DLD1 (cell line): ENCODE measurements at regions not wholly inside any gene's neighbourhood (a gene's known extent, or its start where the extent isn't known, plus 50 kb on each side); places are given as distances from the start of the nearest gene placed in this dataset.

Experiments used
- in situ Hi-C: cut with HindIII; loops from 2 replicates; pipeline ENCODE4 v1.10.0; 2017; ENCODE audit warnings: low sequenced_read_pairs

DNA sequence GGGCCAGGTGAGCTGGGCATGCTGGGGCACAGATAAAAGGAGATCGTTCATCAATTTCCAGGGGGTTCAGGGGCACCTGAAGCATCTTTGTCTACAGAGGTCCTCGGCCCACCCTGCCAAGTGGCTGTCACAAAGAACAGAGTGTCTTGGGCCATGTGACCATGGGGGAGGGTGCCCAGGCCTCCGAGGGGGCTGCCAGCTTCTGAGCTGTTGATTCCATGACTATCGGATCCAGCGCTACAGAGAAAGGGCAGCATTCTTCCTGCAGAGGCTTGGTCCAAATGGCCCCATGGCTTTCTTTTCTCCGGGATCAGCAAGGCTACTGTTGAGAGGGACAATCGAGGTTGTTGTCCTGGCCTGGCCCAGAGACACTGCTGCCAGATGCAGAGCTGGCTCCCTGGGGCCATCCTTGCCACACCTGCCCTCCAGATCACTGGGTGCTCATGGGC lies 289.2 kb downstream of the ZSWIM6 start:
- in situ Hi-C loops, result no loop called here

DNA sequence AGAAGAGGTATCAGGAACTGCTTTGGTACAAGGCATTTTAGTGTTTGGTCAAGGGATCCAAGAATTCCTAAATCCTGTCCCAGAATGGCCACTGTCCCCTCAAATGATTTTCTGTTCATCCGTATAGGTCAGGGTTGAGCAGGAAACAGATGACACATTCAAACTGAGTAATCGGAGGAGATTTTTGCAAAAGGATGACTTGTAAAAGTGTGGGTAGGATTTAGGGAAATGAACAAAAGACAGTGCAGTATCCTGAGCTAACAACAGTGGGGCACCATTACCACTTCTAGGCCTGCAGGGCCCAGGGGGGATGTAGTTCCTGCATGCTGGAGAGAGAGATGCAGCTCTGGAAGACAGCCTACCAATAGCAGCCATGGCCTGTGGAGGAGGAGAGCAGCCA lies 290.1 kb downstream of the ZSWIM6 start:
- in situ Hi-C loops, result no loop called here

DNA sequence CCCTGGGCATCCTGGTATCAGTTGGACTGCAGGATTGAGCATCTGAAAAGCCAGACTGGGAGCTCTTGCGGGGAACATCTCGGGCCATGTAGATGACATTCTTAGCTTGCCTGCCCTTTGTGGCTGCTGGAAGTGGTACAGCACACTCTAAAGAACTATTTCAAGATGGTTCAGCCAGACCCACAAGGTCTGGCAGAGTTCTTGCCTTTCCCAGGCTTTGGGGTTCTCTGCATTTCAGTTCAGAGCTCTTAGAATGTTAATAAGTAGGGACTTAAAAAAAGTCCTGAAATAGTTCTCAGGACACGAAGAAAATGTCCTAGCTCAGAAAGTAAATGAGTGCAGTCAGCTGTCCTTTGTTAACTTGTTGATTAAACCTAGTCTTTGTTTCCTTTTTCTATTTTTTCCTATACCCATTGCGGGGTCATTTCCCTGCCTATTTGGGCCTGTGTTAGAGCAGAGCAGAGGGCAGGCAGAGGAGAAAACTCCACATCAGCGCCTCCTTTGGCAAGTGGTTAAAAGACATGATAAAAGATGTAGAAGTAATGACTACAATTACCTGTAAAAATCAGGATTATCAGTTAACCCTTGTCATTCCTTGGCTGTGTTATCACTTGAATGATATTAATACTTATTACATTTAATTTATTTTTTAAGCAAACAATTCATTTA lies 291.5 kb downstream of the ZSWIM6 start:
- in situ Hi-C loops, result no loop called here

DNA sequence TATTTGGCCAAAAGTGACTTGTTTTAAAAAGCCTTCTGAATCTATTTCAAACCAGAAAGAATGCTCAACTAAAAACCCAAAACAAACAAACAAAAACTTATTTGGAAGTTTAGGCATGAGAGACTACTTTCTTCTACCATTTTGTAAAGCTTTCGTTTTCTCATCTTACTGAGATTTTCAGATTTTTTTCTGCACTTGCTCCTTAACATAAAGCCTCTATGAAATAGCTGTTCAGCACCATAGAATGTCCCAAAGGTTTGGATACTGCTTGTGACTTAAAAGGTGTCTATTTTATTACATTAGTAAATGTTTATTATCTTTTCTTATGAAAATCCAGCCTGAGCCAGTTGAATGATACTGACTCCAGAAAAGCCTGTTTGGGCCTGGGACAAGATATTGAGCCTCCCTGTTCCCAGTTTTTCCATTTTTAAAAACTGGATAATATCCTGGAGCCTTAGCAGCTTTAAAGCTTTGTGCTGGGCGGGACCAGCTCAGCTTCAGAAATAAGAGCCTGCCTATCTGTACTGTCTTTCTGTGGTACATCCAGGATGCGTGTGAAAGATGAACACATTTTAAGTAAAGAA lies 292.6 kb downstream of the ZSWIM6 start:
- in situ Hi-C loops, result no loop called here

DNA sequence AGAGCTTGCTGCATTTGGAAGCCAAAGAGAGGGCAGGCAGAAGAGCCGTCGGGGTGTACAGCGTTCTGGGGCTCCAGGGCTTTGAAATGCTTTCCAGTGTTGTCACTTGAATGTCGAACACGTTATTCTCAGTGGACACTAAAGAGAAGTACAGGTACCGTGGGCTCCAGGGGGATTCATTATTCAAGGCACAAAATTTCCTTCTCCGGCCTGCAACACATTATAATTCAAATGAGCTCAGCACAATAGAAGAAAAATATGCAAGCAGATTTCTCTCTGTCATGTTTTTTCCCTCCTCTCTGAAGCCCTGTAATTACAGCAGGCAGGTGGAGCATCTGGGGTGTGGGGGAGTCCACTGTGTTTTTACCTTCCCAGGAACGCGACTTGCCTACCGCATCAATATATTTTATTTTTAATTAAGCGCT lies 293.1 kb downstream of the ZSWIM6 start:
- in situ Hi-C loops, result no loop called here

DNA sequence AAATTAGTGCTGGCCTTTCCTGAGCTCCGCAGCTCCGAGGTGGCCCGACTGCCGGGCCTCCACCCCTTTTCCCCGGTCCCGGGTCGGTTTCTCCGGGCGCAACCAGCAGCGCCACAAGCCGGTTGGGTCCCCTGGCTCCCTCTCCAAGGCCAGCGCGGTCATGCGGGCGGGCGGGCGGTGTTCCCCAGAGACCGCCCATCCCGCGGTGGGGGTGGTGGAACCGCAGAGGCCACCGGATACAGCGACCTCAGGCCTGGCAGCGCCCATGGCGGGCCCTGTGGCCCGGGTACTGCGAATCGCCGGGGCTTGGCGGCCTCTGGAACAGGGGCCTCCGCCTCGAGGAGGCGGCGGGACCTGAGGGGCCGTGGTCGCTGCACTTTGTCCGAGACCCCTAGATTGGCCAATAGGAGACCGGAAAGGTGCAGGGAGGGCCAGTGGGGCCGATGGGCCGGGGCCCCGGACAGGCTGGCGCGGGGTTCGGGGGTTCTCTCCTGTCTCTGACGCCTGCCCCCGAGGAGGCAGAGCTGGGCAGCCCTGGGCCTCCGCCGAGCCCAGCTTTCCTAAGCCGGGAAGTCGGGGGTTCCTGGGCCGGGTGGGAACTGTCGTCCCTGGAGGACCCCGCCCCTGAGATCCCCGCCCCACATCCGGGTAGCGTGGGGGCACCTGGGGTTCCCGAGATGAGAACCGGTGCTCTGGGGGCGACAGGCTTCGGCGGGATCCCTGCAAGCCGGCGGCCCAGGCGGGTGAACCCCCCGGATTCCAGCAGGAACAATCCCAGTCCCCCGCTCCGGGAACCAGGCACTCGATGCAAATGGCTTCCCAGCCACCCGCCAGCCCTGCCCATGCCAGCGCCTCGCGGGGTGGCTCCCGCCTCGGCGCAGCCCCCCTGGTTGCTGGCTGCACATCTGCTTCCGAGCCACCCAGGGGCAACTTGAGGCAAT lies 293.9 kb downstream of the ZSWIM6 start:
- in situ Hi-C loops, result no loop called here

DNA sequence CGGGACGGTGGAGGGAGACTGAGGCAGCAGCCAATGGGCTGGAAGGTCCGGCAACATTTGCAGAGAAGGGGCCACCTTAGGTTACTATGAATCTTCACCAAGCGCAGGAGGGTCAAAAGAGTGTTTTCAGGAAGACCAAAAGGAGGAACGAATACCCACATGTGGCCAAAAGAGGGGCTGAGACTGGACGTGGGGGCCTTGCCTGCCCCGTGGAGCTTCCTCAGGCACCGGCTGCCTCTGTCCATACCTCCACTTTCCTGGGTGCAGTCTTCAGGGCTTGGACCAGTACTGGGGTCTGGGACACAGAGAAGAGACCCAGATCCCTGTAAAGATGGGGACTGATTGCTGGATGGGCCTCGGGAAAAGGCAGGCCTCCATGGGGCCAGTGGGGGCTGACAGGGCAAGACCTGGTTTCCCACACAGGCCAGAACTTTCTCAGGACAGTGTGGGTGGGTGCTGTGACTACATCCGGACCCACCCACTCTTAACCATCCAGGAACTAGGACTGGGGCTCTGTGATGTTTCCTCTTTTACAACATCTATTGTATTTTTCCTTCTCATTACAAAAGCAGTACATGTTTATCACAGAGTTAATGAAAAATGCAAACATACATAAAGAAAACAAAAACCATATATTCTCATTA lies 294.7 kb downstream of the ZSWIM6 start:
- in situ Hi-C loops, result no loop called here

DNA sequence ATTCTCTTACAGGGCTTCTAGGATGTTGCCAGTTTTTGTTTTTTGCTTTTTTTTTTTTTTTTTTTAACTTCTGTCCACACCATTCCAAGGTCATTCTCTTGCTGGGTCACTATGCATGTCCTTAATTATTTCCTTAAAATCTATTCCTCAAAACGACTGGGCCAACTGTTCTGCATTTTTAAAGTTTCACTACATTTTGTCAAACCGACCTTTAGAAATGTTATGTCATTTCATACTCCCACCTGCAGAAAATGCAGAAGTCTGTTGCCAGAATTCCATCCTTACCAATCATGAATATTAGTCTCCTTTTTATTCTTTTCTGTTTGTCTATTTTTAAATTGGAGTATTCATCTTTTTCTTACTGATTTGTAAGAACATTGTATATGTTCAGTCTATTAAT lies 295.5 kb downstream of the ZSWIM6 start:
- in situ Hi-C loops, result no loop called here

DNA sequence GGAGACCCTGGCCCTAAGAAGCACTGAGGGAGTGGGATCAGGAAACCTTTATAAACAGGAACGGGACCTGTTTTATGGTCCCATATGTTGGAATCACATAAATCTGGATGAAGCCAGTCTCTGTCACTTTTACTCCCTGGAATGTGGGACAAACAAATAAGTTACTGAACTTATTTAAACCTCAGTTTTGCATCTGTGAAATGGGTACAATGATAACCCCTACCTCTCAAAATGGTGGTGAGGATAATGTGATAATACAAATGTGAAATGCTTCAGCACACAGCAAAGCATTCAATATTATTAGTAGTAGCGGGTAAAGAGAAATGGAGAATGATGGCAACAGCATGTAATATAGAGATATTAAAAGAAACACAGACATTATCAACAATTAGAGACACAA lies 298.9 kb downstream of the ZSWIM6 start:
- in situ Hi-C loops, result no loop called here

DNA sequence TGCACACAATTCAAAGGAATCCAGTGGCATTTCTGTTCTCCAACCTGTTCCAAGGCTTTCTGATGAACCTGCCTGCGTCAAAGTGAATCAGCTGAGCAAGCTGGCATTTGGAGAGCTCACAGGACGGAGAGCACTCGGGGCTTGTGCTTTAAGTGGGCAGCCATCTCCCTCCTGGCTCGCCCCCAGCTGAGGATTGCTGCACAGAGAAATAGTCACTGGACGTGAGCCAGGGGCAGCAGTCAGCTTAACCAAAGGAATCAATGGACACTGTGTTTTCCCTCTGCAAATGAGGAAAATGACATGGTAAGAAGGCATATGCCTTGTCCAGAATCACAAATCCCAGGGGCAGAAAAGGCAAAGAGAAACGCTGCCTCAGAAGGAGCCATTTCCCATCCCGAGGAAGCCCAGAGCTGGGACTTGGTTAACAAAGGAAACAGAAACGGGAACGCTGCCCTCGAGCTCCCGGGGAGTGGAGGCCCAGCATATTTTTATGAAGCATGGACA lies 299.4 kb downstream of the ZSWIM6 start:
- in situ Hi-C loops, result no loop called here

DNA sequence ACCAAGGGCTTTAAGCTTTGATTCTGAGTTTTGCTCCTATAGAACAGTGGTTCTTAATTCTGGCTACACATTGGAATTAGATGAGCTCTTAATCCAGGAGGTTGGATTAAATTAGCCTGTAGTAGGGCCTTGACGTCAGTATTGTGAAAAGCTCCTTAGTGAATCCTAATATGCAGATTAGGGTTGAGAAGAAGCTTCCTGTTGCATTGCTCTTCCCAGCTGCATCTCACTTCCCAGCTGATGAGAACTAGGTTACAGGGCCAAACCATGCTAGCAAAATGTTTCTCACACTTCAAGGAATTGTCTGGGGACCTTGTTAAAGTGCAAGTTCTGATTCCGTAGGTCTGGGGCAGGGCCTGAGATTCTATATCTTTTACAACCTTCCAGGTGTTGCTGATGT lies 300.0 kb downstream of the ZSWIM6 start:
- in situ Hi-C loops, result no loop called here

DNA sequence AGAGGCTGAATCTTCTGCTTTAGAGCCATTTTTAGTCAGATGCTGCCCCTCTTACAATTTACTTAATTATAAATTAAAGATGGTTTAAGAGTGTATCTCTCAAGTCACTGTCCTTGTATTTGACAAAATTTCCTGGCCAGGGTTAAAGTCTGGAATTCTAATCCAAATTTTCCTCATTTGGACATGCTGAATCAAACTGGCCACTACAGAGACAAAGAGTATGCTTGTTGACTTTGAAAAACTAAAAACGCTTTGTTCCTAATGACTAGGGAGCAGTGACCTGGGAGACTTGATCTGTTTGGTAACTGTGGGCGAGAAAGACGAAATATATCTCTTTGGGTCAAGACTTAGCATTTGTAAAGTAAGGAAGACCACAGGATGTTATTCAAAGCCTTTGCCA lies 303.2 kb downstream of the ZSWIM6 start:
- in situ Hi-C loops, result no loop called here

DNA sequence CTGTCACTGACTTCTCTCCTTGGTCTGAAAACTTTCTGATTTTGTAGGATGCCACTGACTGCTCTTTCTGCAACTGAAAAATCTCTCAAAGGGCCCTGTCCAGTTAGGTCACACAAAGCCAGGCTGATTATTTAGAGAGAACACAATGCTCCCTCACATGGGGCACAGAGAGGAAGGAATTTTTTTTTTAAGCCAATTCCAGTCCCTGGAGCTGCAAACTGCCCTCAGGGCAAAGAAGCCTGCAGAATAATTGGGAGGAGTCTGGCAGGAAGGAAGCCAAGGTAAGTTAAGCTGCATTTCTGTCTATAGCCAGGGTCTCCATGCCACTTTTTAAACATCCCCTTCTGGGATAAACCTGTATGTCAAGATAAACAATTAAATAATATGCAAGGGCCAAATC lies 305.5 kb downstream of the ZSWIM6 start:
- in situ Hi-C loops, result no loop called here

DNA sequence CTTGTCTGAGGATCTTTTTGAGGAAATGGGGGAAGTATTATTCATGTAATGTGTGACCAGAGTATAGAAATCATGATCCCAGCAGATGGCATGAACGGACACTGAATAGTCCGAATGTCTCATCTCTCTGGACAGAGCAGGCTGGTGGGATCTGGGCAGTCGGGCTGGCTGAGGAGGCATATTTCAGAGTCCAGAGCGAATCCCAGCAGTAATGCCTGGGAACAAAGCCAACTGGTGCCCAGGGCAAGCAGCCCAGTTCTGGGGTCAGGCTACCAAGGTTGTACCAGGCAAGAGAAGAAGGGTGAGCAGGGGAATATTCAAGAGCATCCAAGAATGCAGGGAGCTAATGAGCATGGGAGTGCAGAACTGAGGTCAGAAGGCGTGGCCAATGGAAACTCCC lies 306.4 kb downstream of the ZSWIM6 start:
- in situ Hi-C loops, result no loop called here

DNA sequence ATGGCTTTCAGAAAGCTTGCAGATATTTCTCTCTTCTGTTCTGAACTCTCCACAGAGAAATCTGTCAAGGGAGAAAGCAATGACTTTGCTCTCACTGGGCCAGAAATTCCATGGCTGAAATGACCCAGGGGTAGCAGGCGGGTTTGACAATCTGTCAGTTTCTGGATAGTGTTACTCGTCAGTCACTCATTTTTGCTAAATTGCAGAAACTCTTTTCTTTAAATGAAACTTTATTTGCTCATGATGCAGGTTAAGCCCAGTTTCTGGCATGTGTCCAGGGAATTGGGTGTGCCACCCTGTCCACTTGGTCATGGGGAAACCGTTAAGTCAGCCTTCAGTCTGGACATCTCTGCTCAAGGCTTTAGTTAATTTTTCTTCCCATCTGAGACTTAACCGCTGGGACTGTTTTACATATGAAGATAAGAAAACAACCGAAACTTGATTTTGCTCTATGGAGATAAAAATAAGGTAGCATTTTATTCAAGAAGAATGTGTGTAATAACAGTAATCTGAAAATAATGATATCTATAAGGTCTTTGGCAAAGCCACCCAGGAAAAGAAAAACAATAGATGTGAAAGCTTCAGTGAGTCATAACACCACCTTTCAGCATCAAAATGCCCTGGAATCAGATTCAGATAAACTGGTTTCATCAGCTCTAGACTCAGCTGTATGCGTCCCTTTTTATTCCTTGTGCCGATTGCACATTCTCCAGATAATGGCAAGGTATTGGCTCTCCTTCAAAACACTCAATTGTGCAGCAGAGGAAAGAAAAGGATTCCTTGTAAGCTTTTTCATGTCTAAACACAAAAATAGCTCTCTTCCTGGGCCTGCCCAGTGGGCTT lies 308.3 kb downstream of the ZSWIM6 start:
- in situ Hi-C loops, result no loop called here

DNA sequence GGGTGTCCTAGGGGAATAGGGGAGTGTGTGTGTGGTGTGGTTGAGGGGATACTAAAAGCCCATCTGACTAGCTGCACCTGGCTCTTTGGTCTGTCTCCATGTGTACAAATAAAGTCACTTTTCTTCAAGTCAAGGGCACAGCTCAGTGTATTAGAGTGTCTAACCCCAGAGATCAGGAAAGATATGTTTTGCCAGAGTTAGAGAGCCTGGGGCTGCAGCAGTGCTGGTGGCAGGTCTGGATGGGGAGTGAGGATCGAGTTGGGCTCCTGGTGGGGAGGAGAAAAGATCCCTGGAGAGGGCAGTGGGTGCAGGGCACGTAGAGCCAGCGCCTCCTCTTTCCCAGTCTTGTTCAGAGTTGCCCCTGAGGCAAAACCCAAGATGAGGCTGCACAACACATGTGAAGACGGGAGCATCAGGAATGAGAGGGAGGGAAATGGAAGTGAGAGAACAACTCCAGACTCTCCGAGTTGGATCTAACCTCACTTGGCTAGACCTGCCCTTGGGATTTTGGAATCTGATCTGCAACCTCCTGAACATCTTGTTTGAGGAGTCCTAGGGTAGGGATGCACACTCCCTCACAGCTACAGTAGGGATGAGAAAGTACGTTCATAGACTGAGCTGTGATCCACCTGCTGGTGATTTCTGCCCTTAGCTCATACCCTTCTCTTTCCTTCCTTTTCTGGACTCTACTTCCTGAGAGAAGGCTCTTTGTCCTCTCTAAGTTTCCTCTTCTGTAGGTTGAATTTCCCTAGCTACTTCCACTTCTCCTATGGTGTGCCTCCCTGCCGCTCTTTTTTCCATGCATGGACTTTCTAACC lies 309.9 kb downstream of the ZSWIM6 start:
- in situ Hi-C loops, result no loop called here

DNA sequence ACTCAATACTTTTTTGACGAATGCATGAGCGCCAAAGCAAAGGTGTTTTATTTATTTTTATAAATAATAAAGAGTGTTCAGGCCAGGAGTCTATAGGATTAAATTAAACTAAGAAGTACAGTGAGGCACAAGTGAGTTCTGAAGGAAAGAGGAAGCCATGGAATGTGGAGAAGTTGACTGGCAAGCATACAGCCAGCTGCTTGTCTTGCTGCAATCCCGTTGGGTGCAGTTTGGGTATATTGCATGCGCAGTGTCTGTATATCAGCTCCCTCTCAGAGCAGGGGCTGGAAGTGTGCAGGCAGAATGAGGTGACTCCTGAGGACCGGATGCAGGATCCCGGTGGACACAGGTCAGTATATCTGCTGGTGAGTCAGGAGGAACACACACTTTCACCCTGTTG lies 315.6 kb downstream of the ZSWIM6 start:
- in situ Hi-C loops, result no loop called here

DNA sequence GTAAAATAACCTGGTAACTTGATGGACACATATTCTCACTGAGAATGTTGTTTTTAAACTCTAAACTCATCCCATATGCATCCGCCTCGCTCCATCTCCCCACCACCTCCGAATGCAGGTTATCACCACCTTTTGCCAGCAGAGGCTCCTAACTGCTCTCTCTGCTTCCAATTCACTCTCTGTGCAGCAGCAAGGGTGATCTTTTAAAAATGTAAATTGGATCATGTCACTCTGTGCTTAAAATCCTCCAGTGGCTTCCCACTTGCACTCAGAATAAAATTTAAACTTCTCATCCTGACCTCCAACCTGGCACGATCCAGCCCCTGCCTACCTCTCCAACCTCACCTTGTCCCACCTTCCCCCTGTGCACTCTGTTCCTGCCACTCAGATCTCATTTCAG lies 317.2 kb downstream of the ZSWIM6 start:
- in situ Hi-C loops, result no loop called here

DNA sequence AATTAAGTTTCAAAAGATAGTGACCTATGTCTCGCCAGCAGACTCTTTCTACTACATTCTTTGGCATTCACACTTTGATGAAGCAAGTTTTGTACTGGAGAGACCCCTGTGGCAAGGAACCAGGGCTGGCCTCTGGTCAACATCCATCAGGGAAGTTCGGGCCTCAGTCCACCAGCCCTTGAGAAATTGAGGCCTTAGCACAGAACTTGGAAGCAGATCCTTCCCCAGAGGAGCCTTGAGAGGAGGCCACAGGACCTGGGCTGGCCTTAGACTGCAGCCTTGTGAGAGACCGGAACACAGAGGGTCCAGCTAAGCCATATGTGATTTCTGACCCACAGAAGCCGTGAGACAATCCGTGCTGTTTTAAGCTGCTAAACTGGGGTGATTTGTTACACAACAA lies 317.9 kb downstream of the ZSWIM6 start:
- in situ Hi-C loops, result no loop called here
